ENCODE measurements at regions not wholly inside any gene's neighbourhood (a gene's known extent, or its start where the extent isn't known, plus 50 kb on each side); places are given as distances from the start of the nearest gene placed in this dataset.
"Not testable (repeated sequence)": the region's sequence is repeated elsewhere in the genome, so short reads cannot be mapped to it uniquely, and the experiment has no call there.

GRCh38 chr6:27811451-27811772, 100.8 kb downstream of the OR2B2 start:
- Histone ChIP-seq H3K4me3 (no peak overlapping the region), H3K9me3 (no peaks in the 10 kb centered on the region), H3K4me1 (no peaks in the 10 kb centered on the region), H3K36me3 (no peaks in the 10 kb centered on the region), H3K27ac (peak overlapping the region in 1 of 2 donors; percentile 90), H3K27me3 (peaks cover 3 to 35% of the 10 kb centered on the region in 2 donors)
- no peak for DNase-seq
- intact Hi-C loops (cut with DNase I; ENCODE audit: low total_unique reads), result no loop called here
- no peak for TF ChIP-seq CTCF (IDR thresholded peaks at IDR 0.05)
- no peak for TF ChIP-seq POLR2A (IDR thresholded peaks at IDR 0.05)

DNA sequence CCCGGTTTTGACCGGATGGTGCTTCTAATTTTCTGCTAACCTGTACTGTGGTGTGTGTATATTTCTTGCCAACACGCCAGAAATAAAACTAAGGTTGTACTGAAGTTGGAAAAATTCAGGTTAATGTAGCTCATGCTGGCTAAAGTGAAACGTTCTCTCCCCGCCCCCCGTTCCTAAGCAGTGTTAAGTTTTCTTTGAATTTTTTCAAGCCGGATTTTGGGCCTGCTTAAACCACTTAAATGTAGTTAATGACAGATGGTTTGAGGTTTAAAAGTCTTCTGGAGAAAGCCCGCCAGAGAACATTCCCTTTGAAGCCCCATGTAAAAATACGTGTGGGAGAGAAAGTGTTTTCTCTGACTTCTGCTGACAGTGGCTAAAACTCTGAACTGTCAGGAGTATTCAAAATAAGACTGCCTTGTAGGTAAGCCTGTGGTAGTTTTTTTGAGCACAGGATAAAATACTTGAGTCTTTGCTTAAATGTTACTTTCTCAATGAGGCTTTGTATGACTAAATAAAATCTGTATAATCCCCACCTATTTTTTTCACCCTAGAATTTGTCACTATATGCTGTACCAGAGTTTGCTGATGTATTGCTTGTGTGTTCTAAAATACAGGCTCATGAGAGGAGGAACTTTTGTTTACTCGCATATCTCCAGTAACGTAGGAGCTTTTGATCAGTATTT, 101.3 kb downstream of the OR2B2 start:
- no peaks in the 10 kb centered on the region for H3K9me3 ChIP-seq
- peak overlapping the region; percentile 35 to 59 for H3K4me3 ChIP-seq
- no peak for DNase-seq
- peak overlapping the region; percentile 74 to 90 for H3K27ac ChIP-seq
- intact Hi-C loops (cut with DNase I; ENCODE audit: low total_unique reads), result no loop called here
- TF ChIP-seq CTCF (IDR thresholded peaks at IDR 0.05), result no peak
- no peak for TF ChIP-seq POLR2A (IDR thresholded peaks at IDR 0.05)
- peaks cover 3 to 36% of the 10 kb centered on the region in 2 donors for H3K27me3 ChIP-seq
- H3K4me1 ChIP-seq, result no peaks in the 10 kb centered on the region
- H3K36me3 ChIP-seq, result no peaks in the 10 kb centered on the region

DNA sequence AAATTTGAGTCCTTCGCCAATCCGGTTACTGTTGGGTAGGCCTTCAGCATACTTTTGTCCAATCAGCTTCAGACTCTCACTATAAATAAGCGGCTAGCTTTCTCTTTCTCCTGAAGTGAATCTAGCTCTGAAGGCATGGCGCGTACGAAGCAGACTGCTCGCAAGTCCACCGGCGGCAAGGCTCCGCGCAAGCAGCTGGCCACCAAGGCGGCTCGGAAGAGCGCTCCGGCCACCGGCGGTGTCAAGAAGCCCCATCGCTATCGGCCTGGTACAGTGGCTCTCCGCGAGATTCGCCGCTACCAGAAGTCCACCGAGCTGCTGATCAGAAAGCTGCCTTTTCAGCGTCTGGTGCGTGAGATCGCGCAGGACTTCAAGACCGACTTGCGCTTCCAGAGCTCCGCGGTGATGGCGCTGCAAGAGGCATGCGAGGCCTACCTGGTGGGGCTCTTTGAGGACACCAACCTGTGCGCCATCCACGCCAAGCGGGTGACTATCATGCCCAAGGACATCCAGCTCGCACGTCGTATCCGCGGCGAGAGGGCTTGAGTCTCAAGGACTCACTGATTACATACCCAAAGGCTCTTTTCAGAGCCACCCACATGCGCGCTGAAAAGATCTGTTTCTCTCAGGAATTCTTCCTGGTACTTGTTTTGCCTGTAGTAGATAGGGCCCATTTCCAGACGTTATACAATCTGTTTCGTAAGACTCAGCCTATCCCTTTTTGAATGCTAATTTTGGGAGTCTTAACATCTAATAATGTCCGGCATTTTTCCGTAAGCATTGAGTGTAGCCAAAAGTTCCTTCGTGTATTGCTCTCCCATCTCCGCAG, 102.0 kb downstream of the OR2B2 start:
- Histone ChIP-seq H3K36me3 (no peaks in the 10 kb centered on the region), H3K4me3 (peak overlapping the region; percentile 35 to 59), H3K4me1 (no peaks in the 10 kb centered on the region), H3K27ac (peak overlapping the region; percentile 74 to 90), H3K27me3 (peaks cover 3 to 40% of the 10 kb centered on the region in 2 donors), H3K9me3 (no peaks in the 10 kb centered on the region)
- peak; percentile 69 to 84 for DNase-seq
- intact Hi-C loops (cut with DNase I; ENCODE audit: low total_unique reads), result no loop called here
- TF ChIP-seq CTCF (IDR thresholded peaks at IDR 0.05), result no peak
- peak; percentile 92 to 97 for TF ChIP-seq POLR2A (IDR thresholded peaks at IDR 0.05)

GRCh38 chr6:27809067-27809938, 102.9 kb downstream of the OR2B2 start:
- H3K4me3 ChIP-seq, result peak overlapping the region in 1 of 2 donors; percentile 59
- H3K27me3 ChIP-seq, result peaks cover 3 to 39% of the 10 kb centered on the region in 2 donors
- peak overlapping the region; percentile 74 to 90 for H3K27ac ChIP-seq
- H3K36me3 ChIP-seq, result no peaks in the 10 kb centered on the region
- H3K4me1 ChIP-seq, result no peaks in the 10 kb centered on the region
- no peak for DNase-seq
- intact Hi-C loops (cut with DNase I; ENCODE audit: low total_unique reads), result no loop called here
- H3K9me3 ChIP-seq, result no peaks in the 10 kb centered on the region
- TF ChIP-seq CTCF (IDR thresholded peaks at IDR 0.05) (no peak), POLR2A (IDR thresholded peaks at IDR 0.05) (no peak)

GRCh38 chr6:27808242-27809066, 103.7 kb downstream of the OR2B2 start:
- H3K4me3 ChIP-seq, result peak overlapping the region; percentile 38 to 54
- DNase-seq; H3K9me3 ChIP-seq; H3K4me1 ChIP-seq; H3K36me3 ChIP-seq; intact Hi-C loops (cut with DNase I; ENCODE audit: low total_unique reads): not testable (repeated sequence)
- peaks cover 3 to 39% of the 10 kb centered on the region in 2 donors for H3K27me3 ChIP-seq
- H3K27ac ChIP-seq, result peak overlapping the region; percentile 82 to 93

Measured in uterus (tissue), 3 donors.